Activated T-cell treated with anti-CD3 and anti-CD28 coated beads, Interleukin-2, amount 50 U/mL, for 24 hours (primary cell): ENCODE measurements at regions not wholly inside any gene's neighbourhood (a gene's known extent, or its start where the extent isn't known, plus 50 kb on each side); places are given as distances from the start of the nearest gene placed in this dataset.
"Not testable (repeated sequence)": the region's sequence is repeated elsewhere in the genome, so short reads cannot be mapped to it uniquely, and the experiment has no call there.

Experiments
- DNase-seq: peaks from one replicate; pipeline ENCODE4 v3.0.0-alpha.2; 2020
- H3K27ac Mint-ChIP-seq: 2 replicates; pipeline ENCODE4 v1.8.0; 2020; ENCODE audit warnings: mild to moderate bottlenecking, mixed read lengths
- H3K27me3 Mint-ChIP-seq: 2 replicates; pipeline ENCODE4 v1.8.0; 2020; ENCODE audit warnings: mixed read lengths
- H3K36me3 Mint-ChIP-seq: 2 replicates; pipeline ENCODE4 v1.8.0; 2020; ENCODE audit warnings: low read depth, mixed read lengths
- H3K4me1 Mint-ChIP-seq: 2 replicates; pipeline ENCODE4 v1.8.0; 2020; ENCODE audit warnings: low read depth, mixed read lengths
- H3K4me3 Mint-ChIP-seq: 2 replicates; pipeline ENCODE4 v1.8.0; 2020; ENCODE audit warnings: mild to moderate bottlenecking, moderate library complexity, mixed read lengths
- H3K9me3 Mint-ChIP-seq: 2 replicates; pipeline ENCODE4 v1.8.0; 2020; ENCODE audit warnings: mixed read lengths

- peaks cover 23% of the 10 kb centered on the region for H3K9me3 Mint-ChIP-seq
Observed at GRCh38 chr7:68364886-68365625, 1233.2 kb upstream of the AUTS2 start.

GRCh38 chr7:68371985-68372384 is 1226.3 kb upstream of the AUTS2 start:
- DNase-seq: no peak
- Mint-ChIP-seq H3K4me1 (no peaks in the 10 kb centered on the region), H3K9me3 (peaks cover 13% of the 10 kb centered on the region), H3K4me3 (no peak overlapping the region), H3K27me3 (no peaks in the 10 kb centered on the region), H3K36me3 (no peaks in the 10 kb centered on the region), H3K27ac (no peak overlapping the region)

More at GRCh38 chr7:68364886-68365625, 1233.2 kb upstream of the AUTS2 start:
- Mint-ChIP-seq H3K27ac (no peak overlapping the region), H3K27me3 (no peaks in the 10 kb centered on the region), H3K36me3 (no peaks in the 10 kb centered on the region), H3K4me3 (no peak overlapping the region), H3K4me1 (no peaks in the 10 kb centered on the region)
- DNase-seq: no peak

GRCh38 chr7:68376131-68376661 is 1222.1 kb upstream of the AUTS2 start:
- no peak for DNase-seq
- Mint-ChIP-seq H3K27ac (no peak overlapping the region), H3K4me3 (no peak overlapping the region), H3K4me1 (no peaks in the 10 kb centered on the region), H3K36me3 (no peaks in the 10 kb centered on the region), H3K27me3 (no peaks in the 10 kb centered on the region), H3K9me3 (peaks cover 11% of the 10 kb centered on the region)

- Mint-ChIP-seq H3K36me3 (no peaks in the 10 kb centered on the region), H3K27me3 (no peaks in the 10 kb centered on the region), H3K9me3 (peaks cover 30% of the 10 kb centered on the region), H3K4me1 (no peaks in the 10 kb centered on the region), H3K4me3 (no peak overlapping the region), H3K27ac (no peak overlapping the region)
- DNase-seq: no peak
Observed at GRCh38 chr7:68381731-68382130, 1216.5 kb upstream of the AUTS2 start.

GRCh38 chr7:68384581-68384980 is 1213.7 kb upstream of the AUTS2 start:
- Mint-ChIP-seq H3K27ac (no peak overlapping the region), H3K4me1 (no peaks in the 10 kb centered on the region), H3K9me3 (peaks cover 33% of the 10 kb centered on the region), H3K36me3 (no peaks in the 10 kb centered on the region), H3K27me3 (no peaks in the 10 kb centered on the region), H3K4me3 (no peak overlapping the region)
- no peak for DNase-seq

- Mint-ChIP-seq H3K4me1 (no peaks in the 10 kb centered on the region), H3K9me3 (peaks cover 20% of the 10 kb centered on the region), H3K27ac (no peak overlapping the region), H3K36me3 (no peaks in the 10 kb centered on the region), H3K4me3 (no peak overlapping the region), H3K27me3 (no peaks in the 10 kb centered on the region)
- no peak for DNase-seq
Observed at GRCh38 chr7:68393051-68393450, 1205.2 kb upstream of the AUTS2 start.

GRCh38 chr7:68394131-68394530 is 1204.1 kb upstream of the AUTS2 start:
- H3K4me3 Mint-ChIP-seq: no peak overlapping the region
- H3K9me3 Mint-ChIP-seq: peaks cover 17% of the 10 kb centered on the region
- H3K27ac Mint-ChIP-seq: no peak overlapping the region
- no peaks in the 10 kb centered on the region for H3K27me3 Mint-ChIP-seq
- no peak for DNase-seq
- H3K36me3 Mint-ChIP-seq: no peaks in the 10 kb centered on the region
- no peaks in the 10 kb centered on the region for H3K4me1 Mint-ChIP-seq

GRCh38 chr7:68399991-68400590 is 1198.2 kb upstream of the AUTS2 start:
- Mint-ChIP-seq H3K4me1 (no peaks in the 10 kb centered on the region), H3K4me3 (no peak overlapping the region), H3K36me3 (no peaks in the 10 kb centered on the region), H3K27ac (no peak overlapping the region), H3K9me3 (peaks cover 13% of the 10 kb centered on the region), H3K27me3 (no peaks in the 10 kb centered on the region)
- no peak for DNase-seq

GRCh38 chr7:68400783-68401182 is 1197.5 kb upstream of the AUTS2 start:
- H3K27me3 Mint-ChIP-seq: no peaks in the 10 kb centered on the region
- no peaks in the 10 kb centered on the region for H3K4me1 Mint-ChIP-seq
- H3K36me3 Mint-ChIP-seq: no peaks in the 10 kb centered on the region
- no peak overlapping the region for H3K27ac Mint-ChIP-seq
- H3K9me3 Mint-ChIP-seq: peaks cover 17% of the 10 kb centered on the region
- no peak for DNase-seq
- no peak overlapping the region for H3K4me3 Mint-ChIP-seq

- H3K27me3 Mint-ChIP-seq: no peaks in the 10 kb centered on the region
- H3K4me3 Mint-ChIP-seq: no peak overlapping the region
- DNase-seq: no peak
- no peaks in the 10 kb centered on the region for H3K36me3 Mint-ChIP-seq
- H3K9me3 Mint-ChIP-seq: peaks cover 17% of the 10 kb centered on the region
- H3K4me1 Mint-ChIP-seq: no peaks in the 10 kb centered on the region
- no peak overlapping the region for H3K27ac Mint-ChIP-seq
Observed at GRCh38 chr7:68401313-68401712, 1197.0 kb upstream of the AUTS2 start.

- peaks cover 20% of the 10 kb centered on the region for H3K9me3 Mint-ChIP-seq
- H3K36me3 Mint-ChIP-seq: no peaks in the 10 kb centered on the region
- H3K27me3 Mint-ChIP-seq: no peaks in the 10 kb centered on the region
- H3K4me1 Mint-ChIP-seq: no peaks in the 10 kb centered on the region
- no peak overlapping the region for H3K27ac Mint-ChIP-seq
- no peak for DNase-seq
- H3K4me3 Mint-ChIP-seq: no peak overlapping the region
Observed at GRCh38 chr7:68406480-68406879, 1191.8 kb upstream of the AUTS2 start.

- Mint-ChIP-seq H3K36me3 (no peaks in the 10 kb centered on the region), H3K27me3 (no peaks in the 10 kb centered on the region), H3K4me3 (no peak overlapping the region), H3K27ac (no peak overlapping the region), H3K4me1 (no peaks in the 10 kb centered on the region), H3K9me3 (peaks cover 19% of the 10 kb centered on the region)
- no peak for DNase-seq
Observed at GRCh38 chr7:68407460-68407859, 1190.8 kb upstream of the AUTS2 start.

GRCh38 chr7:68408873-68409272 is 1189.4 kb upstream of the AUTS2 start:
- Mint-ChIP-seq H3K4me3 (no peak overlapping the region), H3K36me3 (no peaks in the 10 kb centered on the region), H3K9me3 (peaks cover 12% of the 10 kb centered on the region), H3K27me3 (no peaks in the 10 kb centered on the region), H3K4me1 (no peaks in the 10 kb centered on the region), H3K27ac (no peak overlapping the region)
- no peak for DNase-seq

GRCh38 chr7:68409851-68410250 is 1188.4 kb upstream of the AUTS2 start:
- Mint-ChIP-seq H3K27ac (no peak overlapping the region), H3K4me3 (no peak overlapping the region), H3K4me1 (no peaks in the 10 kb centered on the region), H3K36me3 (no peaks in the 10 kb centered on the region), H3K27me3 (no peaks in the 10 kb centered on the region), H3K9me3 (peaks cover 12% of the 10 kb centered on the region)
- DNase-seq: no peak

GRCh38 chr7:68410693-68411092 is 1187.6 kb upstream of the AUTS2 start:
- not testable (repeated sequence) for H3K27me3 Mint-ChIP-seq, DNase-seq, H3K4me3 Mint-ChIP-seq, H3K36me3 Mint-ChIP-seq, H3K27ac Mint-ChIP-seq, H3K9me3 Mint-ChIP-seq, H3K4me1 Mint-ChIP-seq
